Epithelial cell of esophagus (primary cell): ENCODE measurements at regions not wholly inside any gene's neighbourhood (a gene's known extent, or its start where the extent isn't known, plus 50 kb on each side); places are given as distances from the start of the nearest gene placed in this dataset.
"Not testable (repeated sequence)": the region's sequence is repeated elsewhere in the genome, so short reads cannot be mapped to it uniquely, and the experiment has no call there.

Experiments
- DNase-seq: peaks from one replicate; pipeline ENCODE4 v3.0.0; 2010; ENCODE audit warnings: low read depth
- H3K4me3 ChIP-seq: 2 replicates; pipeline ENCODE4 v1.5.1; 2011; ENCODE audit warnings: mild to moderate bottlenecking, low read length, control low read depth
- TF ChIP-seq, protein P1 (sequence below): IDR thresholded peaks from 2 replicates; pipeline ENCODE4 v1.5.1; 2011; ENCODE audit warnings: low read depth, mild to moderate bottlenecking, low read length, control low read depth, inconsistent platforms; ENCODE audit not compliant: insufficient read depth; ENCODE audit errors: missing control alignments

DNA sequence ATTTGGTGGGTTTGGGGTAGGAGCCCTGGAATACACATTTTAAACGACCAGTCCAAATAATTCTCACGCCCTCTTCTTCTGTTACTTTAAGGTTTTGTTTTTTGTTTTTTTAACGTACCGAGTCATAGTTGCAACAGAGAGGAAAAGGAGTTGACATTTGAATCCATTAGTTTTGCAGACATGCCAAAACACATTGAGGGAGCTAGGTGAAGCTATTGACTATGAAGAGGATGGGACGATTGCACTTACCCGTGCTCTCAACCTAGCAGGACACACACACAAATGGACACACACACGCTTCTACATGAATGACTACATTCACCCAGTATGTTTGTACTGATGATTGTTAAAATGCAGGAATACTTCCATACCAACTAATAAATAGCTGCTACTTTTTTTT, 54.3 kb upstream of the CIT start:
- H3K4me3 ChIP-seq, result no peak overlapping the region
- DNase-seq, result peak; percentile 76
- TF ChIP-seq, protein P1, sequence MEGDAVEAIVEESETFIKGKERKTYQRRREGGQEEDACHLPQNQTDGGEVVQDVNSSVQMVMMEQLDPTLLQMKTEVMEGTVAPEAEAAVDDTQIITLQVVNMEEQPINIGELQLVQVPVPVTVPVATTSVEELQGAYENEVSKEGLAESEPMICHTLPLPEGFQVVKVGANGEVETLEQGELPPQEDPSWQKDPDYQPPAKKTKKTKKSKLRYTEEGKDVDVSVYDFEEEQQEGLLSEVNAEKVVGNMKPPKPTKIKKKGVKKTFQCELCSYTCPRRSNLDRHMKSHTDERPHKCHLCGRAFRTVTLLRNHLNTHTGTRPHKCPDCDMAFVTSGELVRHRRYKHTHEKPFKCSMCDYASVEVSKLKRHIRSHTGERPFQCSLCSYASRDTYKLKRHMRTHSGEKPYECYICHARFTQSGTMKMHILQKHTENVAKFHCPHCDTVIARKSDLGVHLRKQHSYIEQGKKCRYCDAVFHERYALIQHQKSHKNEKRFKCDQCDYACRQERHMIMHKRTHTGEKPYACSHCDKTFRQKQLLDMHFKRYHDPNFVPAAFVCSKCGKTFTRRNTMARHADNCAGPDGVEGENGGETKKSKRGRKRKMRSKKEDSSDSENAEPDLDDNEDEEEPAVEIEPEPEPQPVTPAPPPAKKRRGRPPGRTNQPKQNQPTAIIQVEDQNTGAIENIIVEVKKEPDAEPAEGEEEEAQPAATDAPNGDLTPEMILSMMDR, result no peak

DNA sequence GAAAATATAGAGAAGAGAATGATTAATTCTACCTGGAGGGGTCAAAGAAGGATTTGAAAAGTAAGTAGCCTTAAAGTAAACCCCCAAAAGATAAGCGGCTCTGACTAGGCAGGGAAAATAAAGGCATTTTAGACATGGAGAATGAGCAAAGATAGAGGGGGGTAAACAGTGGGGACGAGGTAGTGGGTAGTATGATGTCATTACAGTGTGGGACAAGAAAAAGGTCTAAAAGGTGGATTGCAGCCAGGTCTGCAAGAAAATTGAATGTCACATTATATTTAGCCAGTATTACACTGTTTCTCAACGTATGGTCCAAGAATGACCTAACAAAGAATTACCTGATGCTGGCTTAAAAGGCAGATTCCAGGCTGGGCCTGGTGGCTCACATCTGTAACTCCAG, 55.8 kb upstream of the CIT start:
- H3K4me3 ChIP-seq, result no peak overlapping the region
- TF ChIP-seq, protein P1, result no peak
- DNase-seq, result no peak

DNA sequence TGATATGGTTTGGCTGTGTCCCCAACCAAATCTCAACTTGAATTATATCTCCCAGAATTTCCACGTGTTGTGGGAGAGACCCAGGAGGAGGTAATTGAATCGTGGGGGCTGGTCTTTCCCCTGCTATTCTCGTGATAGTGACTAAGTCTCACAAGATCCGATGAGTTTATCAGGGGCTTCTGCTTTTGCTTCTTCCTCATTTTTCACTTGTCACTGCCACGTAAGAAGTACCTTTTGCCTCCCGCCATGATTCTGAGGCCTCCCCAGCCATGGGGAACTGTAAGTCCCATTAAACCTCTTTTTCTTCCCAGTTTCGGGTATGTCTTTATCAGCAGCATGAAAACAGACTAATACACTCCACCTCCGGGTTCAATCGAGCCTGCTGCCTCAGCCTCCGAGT, 54.3 kb upstream of the BICDL1 start:
- DNase-seq, H3K4me3 ChIP-seq: not testable (repeated sequence)

DNA sequence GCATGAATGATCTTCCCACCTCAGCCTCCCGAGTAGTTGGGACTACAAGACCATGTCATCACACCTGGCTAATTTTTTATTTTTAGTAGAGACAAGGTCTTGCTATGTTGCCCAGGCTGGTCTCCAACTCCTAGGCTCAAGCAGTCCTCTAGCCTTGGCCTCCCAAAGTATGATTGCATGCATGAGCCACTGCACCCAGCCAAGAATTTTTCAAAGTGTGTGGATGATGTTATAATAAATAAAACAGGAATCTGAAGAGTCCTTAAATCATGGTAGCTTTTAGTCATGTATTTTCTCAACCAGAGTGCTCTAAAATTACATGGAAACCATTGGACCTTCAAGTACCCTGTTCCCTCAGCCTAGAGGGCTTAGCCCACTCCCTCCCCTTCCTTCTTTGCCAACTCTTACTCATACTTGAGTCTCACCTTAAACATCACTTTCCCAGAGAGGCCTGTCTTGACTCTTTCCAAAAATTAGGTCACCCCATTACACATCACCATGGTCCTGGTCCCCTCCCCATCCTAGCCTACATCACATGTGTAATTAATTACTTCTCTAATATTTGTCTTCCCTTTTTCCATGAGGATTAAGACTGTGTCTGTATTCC, 52.2 kb upstream of the BICDL1 start:
- TF ChIP-seq, protein P1, result no peak
- DNase-seq, result peak; percentile 20

DNA sequence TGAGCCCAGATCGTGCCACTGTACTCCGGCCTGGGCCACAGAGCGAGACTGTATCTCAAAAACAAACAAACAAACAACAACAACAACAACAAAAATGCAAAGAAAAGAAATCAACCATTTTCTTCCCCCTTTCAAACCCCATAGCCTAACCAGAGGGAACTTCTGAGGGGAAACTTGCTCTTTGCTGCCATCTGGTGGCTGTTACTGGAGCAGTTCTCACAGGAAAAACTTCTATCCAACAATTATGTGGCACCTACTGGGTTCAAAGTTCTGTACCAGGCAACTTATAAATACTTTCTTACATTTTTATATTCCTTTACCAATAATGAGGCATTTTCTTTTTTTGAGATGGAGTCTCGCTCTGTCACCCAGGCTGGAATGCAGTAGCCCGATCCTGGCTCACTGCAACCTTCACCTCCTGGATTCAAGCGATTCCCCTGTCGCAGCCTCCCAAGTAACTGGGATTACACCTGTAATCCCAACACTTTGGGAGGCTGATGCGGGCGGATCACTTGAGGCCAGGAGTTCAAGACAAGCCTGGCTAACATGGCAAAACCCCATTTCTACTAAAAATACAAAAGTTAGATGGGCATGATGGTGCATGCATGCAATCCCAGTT, 50.9 kb upstream of the BICDL1 start:
- TF ChIP-seq, protein P1, result peak; percentile 88
- DNase-seq, result peak; percentile 68

More for the DNA sequence above, 52.2 kb upstream of the BICDL1 start:
- H3K4me3 ChIP-seq, result no peak overlapping the region

More for the DNA sequence above, 50.9 kb upstream of the BICDL1 start:
- H3K4me3 ChIP-seq, result no peak overlapping the region
